ENCODE measurements at regions not wholly inside any gene's neighbourhood (a gene's known extent, or its start where the extent isn't known, plus 50 kb on each side); places are given as distances from the start of the nearest gene placed in this dataset.
"Not testable (repeated sequence)": the region's sequence is repeated elsewhere in the genome, so short reads cannot be mapped to it uniquely, and the experiment has no call there.

DNA sequence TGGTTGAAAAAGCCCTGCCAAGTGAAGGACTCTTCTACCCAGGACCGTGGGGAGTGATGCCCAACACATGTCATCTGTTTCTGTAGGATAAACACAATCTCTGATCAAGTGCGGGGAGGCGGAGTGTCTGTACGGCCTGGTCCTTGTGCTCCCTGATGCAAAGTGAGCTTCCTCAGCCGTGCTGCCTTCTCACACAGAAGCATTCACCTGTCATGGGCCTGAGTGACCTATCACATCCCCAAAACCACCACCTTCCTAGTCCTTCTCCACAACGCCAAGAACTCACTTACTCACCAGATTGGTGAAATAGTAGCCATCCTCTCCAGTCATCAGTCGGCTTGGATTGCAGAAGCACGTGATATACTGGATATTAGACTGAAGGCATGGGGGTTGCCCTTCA, 74.4 kb upstream of the KCTD7 start:
- TF ChIP-seq, protein P1, sequence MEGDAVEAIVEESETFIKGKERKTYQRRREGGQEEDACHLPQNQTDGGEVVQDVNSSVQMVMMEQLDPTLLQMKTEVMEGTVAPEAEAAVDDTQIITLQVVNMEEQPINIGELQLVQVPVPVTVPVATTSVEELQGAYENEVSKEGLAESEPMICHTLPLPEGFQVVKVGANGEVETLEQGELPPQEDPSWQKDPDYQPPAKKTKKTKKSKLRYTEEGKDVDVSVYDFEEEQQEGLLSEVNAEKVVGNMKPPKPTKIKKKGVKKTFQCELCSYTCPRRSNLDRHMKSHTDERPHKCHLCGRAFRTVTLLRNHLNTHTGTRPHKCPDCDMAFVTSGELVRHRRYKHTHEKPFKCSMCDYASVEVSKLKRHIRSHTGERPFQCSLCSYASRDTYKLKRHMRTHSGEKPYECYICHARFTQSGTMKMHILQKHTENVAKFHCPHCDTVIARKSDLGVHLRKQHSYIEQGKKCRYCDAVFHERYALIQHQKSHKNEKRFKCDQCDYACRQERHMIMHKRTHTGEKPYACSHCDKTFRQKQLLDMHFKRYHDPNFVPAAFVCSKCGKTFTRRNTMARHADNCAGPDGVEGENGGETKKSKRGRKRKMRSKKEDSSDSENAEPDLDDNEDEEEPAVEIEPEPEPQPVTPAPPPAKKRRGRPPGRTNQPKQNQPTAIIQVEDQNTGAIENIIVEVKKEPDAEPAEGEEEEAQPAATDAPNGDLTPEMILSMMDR (IDR thresholded peaks at IDR 0.05; ENCODE audit: borderline replicate concordance, extremely low read depth, low read length, poor library complexity, severe bottlenecking), result not testable (repeated sequence)
- not testable (repeated sequence) for TF ChIP-seq EZH2 (IDR thresholded peaks at IDR 0.05; ENCODE audit: borderline replicate concordance, low read depth, low read length, severe bottlenecking)

All from DND-41 (cell line).